ENCODE measurements at regions not wholly inside any gene's neighbourhood (a gene's known extent, or its start where the extent isn't known, plus 50 kb on each side); places are given as distances from the start of the nearest gene placed in this dataset.

DNA sequence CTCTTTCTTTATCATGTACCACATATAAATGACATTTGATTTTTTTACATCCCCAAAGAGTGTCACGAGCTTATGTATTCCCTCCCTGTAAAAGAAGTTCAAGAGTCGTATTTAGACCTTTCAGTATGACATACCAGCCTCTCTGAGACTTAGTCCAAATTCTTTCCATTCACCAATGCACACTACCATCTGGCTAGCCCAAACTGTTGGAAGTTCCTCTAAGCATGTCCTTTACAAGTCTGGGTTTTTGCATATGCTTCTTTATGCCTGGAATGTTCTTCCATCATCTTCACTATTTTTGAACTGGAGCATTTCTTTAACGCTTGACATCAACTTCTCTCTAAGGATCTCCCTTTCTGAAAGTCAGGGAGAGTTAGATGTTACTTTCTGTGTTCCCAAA is 68.5 kb upstream of the RGS6 start:
- Histone ChIP-seq H3K27me3 (ENCODE audit: low read depth) (no peaks in the 10 kb centered on the region), H3K4me3 (no peak overlapping the region), H3K9me3 (no peaks in the 10 kb centered on the region), H3K27ac (no peak overlapping the region), H3K36me3 (no peaks in the 10 kb centered on the region), H3K4me1 (no peaks in the 10 kb centered on the region)
- ATAC-seq, result no peak
- intact Hi-C loops (cut with DNase I), result no loop called here
- TF ChIP-seq, protein P1, sequence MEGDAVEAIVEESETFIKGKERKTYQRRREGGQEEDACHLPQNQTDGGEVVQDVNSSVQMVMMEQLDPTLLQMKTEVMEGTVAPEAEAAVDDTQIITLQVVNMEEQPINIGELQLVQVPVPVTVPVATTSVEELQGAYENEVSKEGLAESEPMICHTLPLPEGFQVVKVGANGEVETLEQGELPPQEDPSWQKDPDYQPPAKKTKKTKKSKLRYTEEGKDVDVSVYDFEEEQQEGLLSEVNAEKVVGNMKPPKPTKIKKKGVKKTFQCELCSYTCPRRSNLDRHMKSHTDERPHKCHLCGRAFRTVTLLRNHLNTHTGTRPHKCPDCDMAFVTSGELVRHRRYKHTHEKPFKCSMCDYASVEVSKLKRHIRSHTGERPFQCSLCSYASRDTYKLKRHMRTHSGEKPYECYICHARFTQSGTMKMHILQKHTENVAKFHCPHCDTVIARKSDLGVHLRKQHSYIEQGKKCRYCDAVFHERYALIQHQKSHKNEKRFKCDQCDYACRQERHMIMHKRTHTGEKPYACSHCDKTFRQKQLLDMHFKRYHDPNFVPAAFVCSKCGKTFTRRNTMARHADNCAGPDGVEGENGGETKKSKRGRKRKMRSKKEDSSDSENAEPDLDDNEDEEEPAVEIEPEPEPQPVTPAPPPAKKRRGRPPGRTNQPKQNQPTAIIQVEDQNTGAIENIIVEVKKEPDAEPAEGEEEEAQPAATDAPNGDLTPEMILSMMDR (IDR thresholded peaks at IDR 0.05), result no peak
- DNase-seq, result no peak
